ENCODE measurements at regions not wholly inside any gene's neighbourhood (a gene's known extent, or its start where the extent isn't known, plus 50 kb on each side); places are given as distances from the start of the nearest gene placed in this dataset.

GRCh38 chr1:184158896-184159681 is 107.6 kb downstream of the TSEN15 start:
- Histone ChIP-seq H3K9me3 (no peaks in the 10 kb centered on the region), H3K27ac (no peak overlapping the region), H3K4me3 (replicated peaks in 1 of 3) (no peak overlapping the region), H3K4me1 (peaks cover 3 to 12% of the 10 kb centered on the region in 2 donors), H3K36me3 (no peaks in the 10 kb centered on the region), H3K27me3 (no peaks in the 10 kb centered on the region)
- intact Hi-C loops (cut with DNase I): no loop called here
- no peak for DNase-seq
- TF ChIP-seq POLR2A (IDR thresholded peaks at IDR 0.05) (no peak), CTCF (IDR thresholded peaks at IDR 0.05) (no peak)
- 79 to 81% methylated on average over 7 of the region's 7 CpGs for WGBS, 2 donors

DNA sequence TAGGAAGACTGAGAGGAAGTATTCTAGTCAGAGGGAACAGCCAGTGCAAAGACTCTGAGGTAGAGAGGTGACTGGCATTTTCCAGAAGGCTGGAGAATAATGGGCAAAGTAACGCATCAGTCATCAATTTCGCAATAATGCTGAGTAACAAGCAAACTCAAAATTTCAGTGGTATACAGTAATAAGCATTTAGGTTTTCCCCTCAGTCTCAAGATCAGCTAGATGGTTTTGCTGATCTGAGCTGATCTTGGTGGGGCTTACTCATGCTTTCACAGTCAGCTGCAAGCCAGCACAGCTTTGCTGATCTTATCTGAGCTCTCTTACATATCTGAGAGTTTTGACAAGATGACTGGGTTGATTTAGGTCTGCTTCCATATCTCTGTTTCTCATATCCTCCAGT is 108.7 kb downstream of the TSEN15 start:
- Histone ChIP-seq H3K36me3 (no peaks in the 10 kb centered on the region), H3K27me3 (no peaks in the 10 kb centered on the region), H3K27ac (no peak overlapping the region), H3K9me3 (no peaks in the 10 kb centered on the region), H3K4me1 (peaks cover 3 to 12% of the 10 kb centered on the region in 2 donors), H3K4me3 (replicated peaks in 1 of 3) (no peak overlapping the region)
- TF ChIP-seq POLR2A (IDR thresholded peaks at IDR 0.05) (no peak), CTCF (IDR thresholded peaks at IDR 0.05) (no peak)
- no peak for DNase-seq
- intact Hi-C loops (cut with DNase I): no loop called here
- 85 to 98% methylated on average over 2 of the region's 2 CpGs for WGBS, 2 donors

GRCh38 chr1:184161071-184161698 is 109.7 kb downstream of the TSEN15 start:
- no peak for TF ChIP-seq POLR2A (IDR thresholded peaks at IDR 0.05)
- no peak for TF ChIP-seq CTCF (IDR thresholded peaks at IDR 0.05)
- peak overlapping the region in 1 of 3 donors; percentile 33 for H3K27ac ChIP-seq
- 67% methylated on average over 3 of the region's 3 CpGs for WGBS, 2 donors

DNA sequence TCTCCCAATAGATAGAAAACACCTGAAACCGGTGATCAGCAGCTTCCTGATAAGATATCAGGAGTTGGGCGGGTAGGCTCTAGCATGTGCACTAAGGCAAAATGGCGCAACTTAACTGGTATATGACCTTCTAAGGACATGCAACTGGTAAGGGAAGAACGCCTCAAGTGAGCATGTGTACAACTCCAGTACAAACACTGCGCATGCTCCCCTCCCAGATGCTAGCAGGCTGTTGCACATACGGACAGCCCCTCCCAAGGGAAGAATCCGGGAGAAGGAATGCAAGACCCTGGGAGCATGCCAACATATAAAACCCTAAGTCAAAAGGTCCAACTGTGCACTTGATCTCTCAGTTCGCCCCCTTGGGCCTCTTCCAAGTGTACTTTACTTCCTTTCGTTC is 110.8 kb downstream of the TSEN15 start:
- Histone ChIP-seq H3K27ac (no peak overlapping the region), H3K36me3 (no peaks in the 10 kb centered on the region), H3K27me3 (no peaks in the 10 kb centered on the region), H3K4me1 (peaks cover 1 to 3% of the 10 kb centered on the region in 2 donors), H3K9me3 (no peaks in the 10 kb centered on the region), H3K4me3 (replicated peaks in 1 of 3) (no peak overlapping the region)
- peak; percentile 14 to 15 for DNase-seq
- intact Hi-C loops (cut with DNase I): no loop called here
- TF ChIP-seq POLR2A (IDR thresholded peaks at IDR 0.05) (no peak), CTCF (IDR thresholded peaks at IDR 0.05) (no peak)
- WGBS, 2 donors: 60 to 64% methylated on average over 9 of the region's 9 CpGs

More at GRCh38 chr1:184161071-184161698, 109.7 kb downstream of the TSEN15 start:
- Histone ChIP-seq H3K4me3 (replicated peaks in 1 of 3) (no peak overlapping the region), H3K4me1 (peaks cover 3 to 12% of the 10 kb centered on the region in 2 donors), H3K36me3 (no peaks in the 10 kb centered on the region), H3K9me3 (no peaks in the 10 kb centered on the region), H3K27me3 (no peaks in the 10 kb centered on the region)
- no peak for DNase-seq
- intact Hi-C loops (cut with DNase I): no loop called here

All from thyroid gland (tissue), 4 donors.